Fibroblast of lung (primary cell): ENCODE measurements at regions not wholly inside any gene's neighbourhood (a gene's known extent, or its start where the extent isn't known, plus 50 kb on each side); places are given as distances from the start of the nearest gene placed in this dataset.

Experiments used
- DNase-seq, 2 donors: peaks; one replicate each; pipeline versions ENCODE4 v3.0.0 to v3.0.0-alpha.2; 2010; ENCODE audit warnings: low read depth in 2 of 2
- H2AFZ ChIP-seq: 2 replicates; pipeline ENCODE4 v1.5.1; 2012; ENCODE audit warnings: low read length, control low read depth, inconsistent platforms
- H3K27ac ChIP-seq: 2 replicates; pipeline ENCODE4 v1.5.1; 2011; ENCODE audit warnings: low read length, control low read depth; ENCODE audit not compliant: insufficient read depth
- H3K27me3 ChIP-seq: 2 replicates; pipeline ENCODE4 v1.5.1; 2011; ENCODE audit warnings: mild to moderate bottlenecking, low read length; ENCODE audit not compliant: control insufficient read depth, insufficient read depth
- H3K36me3 ChIP-seq: 2 replicates; pipeline ENCODE4 v1.5.1; 2011; ENCODE audit warnings: low read length; ENCODE audit not compliant: control insufficient read depth, insufficient read depth
- H3K4me1 ChIP-seq: 2 replicates; pipeline ENCODE4 v1.5.1; 2011; ENCODE audit warnings: low read length; ENCODE audit not compliant: control insufficient read depth, insufficient read depth; ENCODE audit errors: extremely low read depth
- H3K4me2 ChIP-seq: 2 replicates; pipeline ENCODE4 v1.5.1; 2011; ENCODE audit warnings: low read length, control low read depth; ENCODE audit not compliant: insufficient read depth; ENCODE audit errors: extremely low read depth
- H3K4me3 ChIP-seq, 4 experiments: fragments of 200-600 bp in 1 of 4; sonication (generic) in 1 of 4; replicated peaks in 1 of 4; 2 replicates each; pipeline ENCODE4 v1.5.1; 2011 to 2016; ENCODE audit warnings: low read length in 4 of 4, low read depth in 3 of 4, mild to moderate bottlenecking in 3 of 4, control low read depth in 2 of 4, inconsistent platforms in 1 of 4, mixed read lengths in 1 of 4; ENCODE audit not compliant: insufficient read depth in 1 of 4; ENCODE audit errors: control extremely low read depth in 1 of 4
- H3K79me2 ChIP-seq: 2 replicates; pipeline ENCODE4 v1.5.1; 2012; ENCODE audit warnings: mild to moderate bottlenecking, low read length, inconsistent platforms; ENCODE audit not compliant: control insufficient read depth, insufficient read depth
- H3K9ac ChIP-seq: 2 replicates; pipeline ENCODE4 v1.5.1; 2011; ENCODE audit warnings: mild to moderate bottlenecking, low read length, control low read depth; ENCODE audit not compliant: insufficient read depth
- H3K9me3 ChIP-seq: 2 replicates; pipeline ENCODE4 v1.5.1; 2012; ENCODE audit warnings: low read depth, low read length; ENCODE audit not compliant: control insufficient read depth, insufficient read depth
- H4K20me1 ChIP-seq: 2 replicates; pipeline ENCODE4 v1.5.1; 2011; ENCODE audit warnings: low read length; ENCODE audit not compliant: control insufficient read depth, insufficient read depth; ENCODE audit errors: extremely low read depth
- EZH2 ChIP-seq: IDR thresholded peaks from 2 replicates; pipeline ENCODE4 v1.5.1; 2012; ENCODE audit warnings: low read length, control low read depth, mild to moderate bottlenecking; ENCODE audit errors: missing control alignments
- TF ChIP-seq, protein P1 (sequence below), 2 donors: IDR thresholded peaks in 1 of 2; conservative IDR thresholded peaks in 1 of 2; 1 replicate in 1 of 2; 2 replicates in 1 of 2; pipeline ENCODE4 v1.5.1; 2011 to 2012; ENCODE audit warnings: low read length in 2 of 2, control low read depth in 1 of 2, inconsistent platforms in 1 of 2, low read depth in 1 of 2, mild to moderate bottlenecking in 1 of 2

DNA sequence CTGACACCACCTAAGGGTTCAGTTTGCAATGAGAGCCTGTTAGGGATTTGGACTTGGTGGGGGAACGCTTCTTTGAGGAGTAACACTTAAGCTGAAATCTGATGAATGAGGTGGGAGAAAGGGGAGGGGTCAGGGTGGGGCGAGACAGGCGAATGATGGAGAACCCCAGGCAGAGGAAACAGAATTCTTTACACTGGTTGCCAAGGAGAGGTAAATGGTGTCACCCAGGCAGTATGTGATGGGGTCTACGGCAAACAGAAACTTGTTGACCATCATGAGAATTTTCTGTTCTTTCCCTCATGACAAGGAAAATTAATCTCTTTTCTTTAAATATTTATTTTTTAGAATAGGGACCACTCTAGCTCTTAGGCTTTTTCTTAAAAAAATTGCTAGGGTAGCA lies 157.2 kb upstream of the MITF start:
- H3K4me3 ChIP-seq, result no peak overlapping the region
- H4K20me1 ChIP-seq, result no peaks in the 10 kb centered on the region
- no peaks in the 10 kb centered on the region for H3K9me3 ChIP-seq
- no peak overlapping the region for H3K4me2 ChIP-seq
- TF ChIP-seq, protein P1, sequence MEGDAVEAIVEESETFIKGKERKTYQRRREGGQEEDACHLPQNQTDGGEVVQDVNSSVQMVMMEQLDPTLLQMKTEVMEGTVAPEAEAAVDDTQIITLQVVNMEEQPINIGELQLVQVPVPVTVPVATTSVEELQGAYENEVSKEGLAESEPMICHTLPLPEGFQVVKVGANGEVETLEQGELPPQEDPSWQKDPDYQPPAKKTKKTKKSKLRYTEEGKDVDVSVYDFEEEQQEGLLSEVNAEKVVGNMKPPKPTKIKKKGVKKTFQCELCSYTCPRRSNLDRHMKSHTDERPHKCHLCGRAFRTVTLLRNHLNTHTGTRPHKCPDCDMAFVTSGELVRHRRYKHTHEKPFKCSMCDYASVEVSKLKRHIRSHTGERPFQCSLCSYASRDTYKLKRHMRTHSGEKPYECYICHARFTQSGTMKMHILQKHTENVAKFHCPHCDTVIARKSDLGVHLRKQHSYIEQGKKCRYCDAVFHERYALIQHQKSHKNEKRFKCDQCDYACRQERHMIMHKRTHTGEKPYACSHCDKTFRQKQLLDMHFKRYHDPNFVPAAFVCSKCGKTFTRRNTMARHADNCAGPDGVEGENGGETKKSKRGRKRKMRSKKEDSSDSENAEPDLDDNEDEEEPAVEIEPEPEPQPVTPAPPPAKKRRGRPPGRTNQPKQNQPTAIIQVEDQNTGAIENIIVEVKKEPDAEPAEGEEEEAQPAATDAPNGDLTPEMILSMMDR (conservative IDR thresholded peaks at IDR 0.05 in 1 of 2, IDR thresholded peaks at IDR 0.05 in 1 of 2; ENCODE audit: low read depth in 1 of 2, low read length in 2 of 2), result no peak
- TF ChIP-seq EZH2, result no peak
- no peak overlapping the region for H3K27ac ChIP-seq
- no peak overlapping the region for H3K9ac ChIP-seq
- no peak for DNase-seq
- no peak overlapping the region for H2AFZ ChIP-seq
- no peaks in the 10 kb centered on the region for H3K27me3 ChIP-seq
- no peaks in the 10 kb centered on the region for H3K79me2 ChIP-seq
- no peaks in the 10 kb centered on the region for H3K4me1 ChIP-seq
- no peaks in the 10 kb centered on the region for H3K36me3 ChIP-seq

DNA sequence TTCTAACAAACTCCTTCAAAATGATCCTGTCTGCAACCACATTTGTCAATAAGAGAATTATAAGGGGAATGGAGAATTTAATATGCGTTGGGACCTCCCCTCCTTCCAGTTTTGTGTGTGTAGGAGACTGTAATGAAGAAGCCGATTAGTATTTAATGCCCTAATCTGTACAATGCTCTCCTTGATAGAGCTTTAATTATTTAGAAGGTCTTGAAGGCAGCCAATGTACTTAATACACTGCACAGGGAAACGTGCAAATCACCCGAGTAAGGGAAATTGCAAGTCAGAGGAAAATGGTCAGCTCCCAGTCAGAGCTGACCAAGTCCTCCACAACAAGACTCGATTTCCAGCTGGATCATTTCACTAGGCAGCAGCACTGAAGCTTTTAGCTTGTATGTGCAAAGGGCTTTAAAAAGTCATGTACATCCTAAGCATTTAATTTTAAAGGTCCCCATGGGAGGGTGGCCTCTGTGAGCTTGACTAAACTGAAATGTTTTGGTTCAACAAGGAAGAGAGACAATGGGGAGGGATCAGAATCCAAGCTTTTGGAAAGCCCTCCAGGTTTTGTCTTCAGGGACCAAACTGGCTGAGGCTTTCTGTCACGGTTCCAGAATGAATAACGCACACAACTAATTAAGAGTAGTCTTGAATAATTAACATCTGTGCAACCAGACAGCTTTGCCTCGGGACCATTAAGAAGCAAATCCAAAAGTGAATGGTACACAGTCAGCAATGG lies 159.8 kb upstream of the MITF start:
- Histone ChIP-seq H3K9ac (no peak overlapping the region), H4K20me1 (no peaks in the 10 kb centered on the region), H3K4me1 (no peaks in the 10 kb centered on the region), H2AFZ (no peak overlapping the region), H3K27me3 (no peaks in the 10 kb centered on the region), H3K9me3 (no peaks in the 10 kb centered on the region), H3K4me3 (no peak overlapping the region), H3K27ac (no peak overlapping the region), H3K36me3 (no peaks in the 10 kb centered on the region), H3K4me2 (no peak overlapping the region), H3K79me2 (no peaks in the 10 kb centered on the region)
- TF ChIP-seq EZH2, result no peak
- TF ChIP-seq, protein P1 (conservative IDR thresholded peaks at IDR 0.05 in 1 of 2, IDR thresholded peaks at IDR 0.05 in 1 of 2; ENCODE audit: low read depth in 1 of 2, low read length in 2 of 2), result no peak
- DNase-seq, result peak in 1 of 2 donors; percentile 72

DNA sequence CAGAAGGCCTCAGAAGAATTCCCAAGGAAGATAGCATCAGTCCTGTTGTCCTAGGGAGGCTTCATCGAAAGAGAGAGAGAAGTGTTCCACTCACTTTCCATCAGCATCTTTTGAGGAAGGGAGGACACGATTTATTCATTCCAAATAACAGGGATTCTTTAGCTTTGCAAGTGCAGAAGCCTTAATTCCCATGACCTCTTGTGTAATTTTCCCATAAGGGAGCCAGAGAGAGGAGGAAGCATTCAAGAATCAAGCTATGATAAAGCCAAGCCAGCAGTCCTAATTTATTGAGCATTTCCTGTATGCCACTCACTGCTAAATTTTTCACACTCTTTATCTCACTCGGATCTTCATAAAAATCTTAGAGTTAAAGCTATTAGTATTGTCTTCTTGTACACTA lies 169.7 kb upstream of the MITF start:
- Histone ChIP-seq H3K79me2 (no peaks in the 10 kb centered on the region), H3K27me3 (no peaks in the 10 kb centered on the region), H3K9ac (no peak overlapping the region), H4K20me1 (no peaks in the 10 kb centered on the region), H3K36me3 (no peaks in the 10 kb centered on the region), H3K9me3 (no peaks in the 10 kb centered on the region), H3K27ac (no peak overlapping the region), H3K4me3 (no peak overlapping the region), H3K4me2 (no peak overlapping the region), H3K4me1 (no peaks in the 10 kb centered on the region), H2AFZ (no peak overlapping the region)
- TF ChIP-seq EZH2, result no peak
- TF ChIP-seq, protein P1 (conservative IDR thresholded peaks at IDR 0.05 in 1 of 2, IDR thresholded peaks at IDR 0.05 in 1 of 2; ENCODE audit: low read depth in 1 of 2, low read length in 2 of 2), result no peak
- DNase-seq, result peak in 1 of 2 donors; percentile 26
